Stomach (tissue), 8 donors: ENCODE measurements at regions not wholly inside any gene's neighbourhood (a gene's known extent, or its start where the extent isn't known, plus 50 kb on each side); places are given as distances from the start of the nearest gene placed in this dataset.

Experiments
- DNase-seq, 2 donors: peaks; one replicate each; pipeline versions ENCODE4 v3.0.0 to v3.0.0-alpha.2; 2013 to 2019
- H3K27ac ChIP-seq, 5 donors: fragments of 200-600 bp in 4 of 5; sonication (generic) in 4 of 5; one replicate each; pipeline ENCODE4 v1.5.1; 2013 to 2019; ENCODE audit warnings: mild to moderate bottlenecking in 1 of 5, moderate library complexity in 1 of 5
- H3K27me3 ChIP-seq, 3 donors: fragments of 200-600 bp; sonication (generic); one replicate each; pipeline ENCODE4 v1.5.1; 2017 to 2019; ENCODE audit warnings: mixed run types in 1 of 3
- H3K36me3 ChIP-seq, 4 donors: fragments of 200-600 bp; sonication (generic); 1 replicate in 3 of 4; 2 replicates in 1 of 4; pipeline ENCODE4 v1.5.1; 2016 to 2019
- H3K4me1 ChIP-seq, 4 donors: fragments of 200-600 bp; sonication (generic); one replicate each; pipeline ENCODE4 v1.5.1; 2016 to 2019
- H3K4me3 ChIP-seq, 4 donors: fragments of 200-600 bp; sonication (generic) in 3 of 4; one replicate each; pipeline ENCODE4 v1.5.1; 2016 to 2019; ENCODE audit warnings: mild to moderate bottlenecking in 1 of 4
- H3K9me3 ChIP-seq, 4 donors: fragments of 200-600 bp; sonication (generic); one replicate each; pipeline ENCODE4 v1.5.1; 2016 to 2019
- EP300 ChIP-seq: sonication (generic); formaldehyde crosslinking; IDR thresholded peaks from one replicate; pipeline ENCODE4 v1.6.1; 2017; ENCODE audit warnings: antibody characterized with exemption
- POLR2A ChIP-seq, 4 donors: fragments of 450-650 bp; IDR thresholded peaks; one replicate each; pipeline ENCODE4 v1.6.1; 2016; ENCODE audit warnings: antibody characterized with exemption in 4 of 4, control low read depth in 2 of 4, mild to moderate bottlenecking in 1 of 4, moderate library complexity in 1 of 4
- POLR2AphosphoS5 ChIP-seq, 3 donors: sonication (generic); formaldehyde crosslinking; IDR thresholded peaks; one replicate each; pipeline ENCODE4 v1.6.1; 2016; ENCODE audit warnings: antibody characterized with exemption in 3 of 3
- WGBS, 5 donors: extraction: QIAGEN DNeasy Blood & Tissue Kit in 3 of 5; methylation state at CpG; one replicate each; pipeline versions ENCODE4 v1.1.5 to v1.1.7; 2013 to 2018; 5-methylcytosine and 5-hydroxymethylcytosine counted together
- intact Hi-C: fragments of 100-400 bp; cut with DNase I; formaldehyde crosslinking; loops from one replicate; pipeline ENCODE4 v1.15.1; 2023; ENCODE audit warnings: low total_unique reads
- TF ChIP-seq, protein P1 (sequence below), 7 experiments: fragments of 450-650 bp in 4 of 7; fragments of 200-600 bp in 3 of 7; sonication (generic) in 3 of 7; IDR thresholded peaks; one replicate each; pipeline ENCODE4 v1.5.1; 2016 to 2019; ENCODE audit warnings: antibody characterized with exemption in 7 of 7, control low read depth in 2 of 7, mild to moderate bottlenecking in 1 of 7
- donor health status: healthy with polysubstance abuse.
- donor health status: Bipolar disorder and iron deficiency.
- donor health status: healthy.

DNA sequence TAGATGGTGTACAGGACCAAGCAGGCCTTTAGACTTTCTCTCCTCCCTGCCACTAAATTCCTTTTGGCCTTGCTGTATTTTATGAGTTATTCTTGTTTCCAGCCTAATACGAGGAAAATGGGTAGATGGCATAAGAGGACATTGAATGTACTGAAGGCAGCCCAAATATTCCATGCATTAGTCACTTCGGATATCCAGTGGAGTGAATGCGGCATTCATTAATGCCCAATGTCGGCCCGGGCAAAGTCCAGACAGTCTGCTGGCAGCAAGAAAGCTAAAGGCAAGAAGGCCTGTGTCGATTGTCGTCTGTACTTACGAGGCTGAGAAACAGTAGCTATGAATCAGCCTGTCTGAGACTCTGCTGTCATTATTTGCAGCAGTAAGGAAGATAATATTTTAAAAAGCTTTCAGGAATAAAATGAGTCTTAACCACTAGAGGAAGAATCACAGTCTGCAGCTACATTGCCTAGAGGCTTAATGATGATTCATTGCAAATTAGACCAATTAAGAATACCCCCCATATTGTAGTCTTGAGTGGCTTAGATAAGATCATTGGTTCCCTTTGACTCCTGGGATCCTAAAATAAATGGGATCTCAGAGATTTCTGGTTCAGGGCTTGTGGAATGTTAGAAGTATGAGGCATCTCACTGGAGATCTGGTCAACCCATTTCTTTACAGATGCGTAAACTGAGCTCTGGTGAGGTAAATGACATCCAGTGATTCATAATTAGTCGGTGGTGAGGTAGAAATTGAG lies 534.1 kb upstream of the JAG1 start:
- H3K36me3 ChIP-seq = no peaks in the 10 kb centered on the region
- H3K27me3 ChIP-seq = no peaks in the 10 kb centered on the region
- TF ChIP-seq, protein P1, sequence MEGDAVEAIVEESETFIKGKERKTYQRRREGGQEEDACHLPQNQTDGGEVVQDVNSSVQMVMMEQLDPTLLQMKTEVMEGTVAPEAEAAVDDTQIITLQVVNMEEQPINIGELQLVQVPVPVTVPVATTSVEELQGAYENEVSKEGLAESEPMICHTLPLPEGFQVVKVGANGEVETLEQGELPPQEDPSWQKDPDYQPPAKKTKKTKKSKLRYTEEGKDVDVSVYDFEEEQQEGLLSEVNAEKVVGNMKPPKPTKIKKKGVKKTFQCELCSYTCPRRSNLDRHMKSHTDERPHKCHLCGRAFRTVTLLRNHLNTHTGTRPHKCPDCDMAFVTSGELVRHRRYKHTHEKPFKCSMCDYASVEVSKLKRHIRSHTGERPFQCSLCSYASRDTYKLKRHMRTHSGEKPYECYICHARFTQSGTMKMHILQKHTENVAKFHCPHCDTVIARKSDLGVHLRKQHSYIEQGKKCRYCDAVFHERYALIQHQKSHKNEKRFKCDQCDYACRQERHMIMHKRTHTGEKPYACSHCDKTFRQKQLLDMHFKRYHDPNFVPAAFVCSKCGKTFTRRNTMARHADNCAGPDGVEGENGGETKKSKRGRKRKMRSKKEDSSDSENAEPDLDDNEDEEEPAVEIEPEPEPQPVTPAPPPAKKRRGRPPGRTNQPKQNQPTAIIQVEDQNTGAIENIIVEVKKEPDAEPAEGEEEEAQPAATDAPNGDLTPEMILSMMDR (IDR thresholded peaks at IDR 0.05) = no peak
- TF ChIP-seq POLR2AphosphoS5 (IDR thresholded peaks at IDR 0.05) = peak in 2 of 3 donors; percentile 25 to 50
- TF ChIP-seq POLR2A (IDR thresholded peaks at IDR 0.05) = no peak
- no peak for TF ChIP-seq EP300
- peak; percentile 66 to 67 for DNase-seq
- intact Hi-C loops = no loop called here
- H3K4me3 ChIP-seq = no peak overlapping the region
- peaks cover 0 to 12% (median 3%) of the 10 kb centered on the region in 4 donors for H3K4me1 ChIP-seq
- no peaks in the 10 kb centered on the region for H3K9me3 ChIP-seq
- H3K27ac ChIP-seq = peak overlapping the region in 1 of 5 donors; percentile 30
- WGBS, 5 donors = 40 to 61% (median 49%) methylated on average over 10 of the region's 10 CpGs

DNA sequence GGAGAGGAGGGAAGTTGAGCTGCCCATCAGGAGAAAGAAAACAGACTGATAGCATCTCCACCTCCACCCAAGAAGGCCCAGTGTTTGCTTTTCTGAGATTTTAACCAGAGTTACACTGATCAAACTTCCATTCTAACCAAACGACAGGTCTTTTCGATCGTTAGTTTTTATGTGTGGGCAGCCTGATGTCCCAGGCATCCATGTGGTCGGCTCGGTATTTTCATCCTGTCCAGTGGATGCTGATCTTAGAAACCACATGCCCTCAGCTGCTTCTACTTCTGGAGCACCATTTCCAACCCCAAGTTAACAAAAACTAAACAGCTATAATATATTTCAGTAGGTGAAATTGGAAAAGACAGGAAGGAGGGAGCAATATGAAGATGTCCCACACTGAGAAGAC lies 536.8 kb upstream of the JAG1 start:
- DNase-seq = no peak
- WGBS, 5 donors = 81 to 92% (median 88%) methylated on average over 5 of the region's 5 CpGs
- no peaks in the 10 kb centered on the region for H3K9me3 ChIP-seq
- peaks cover 0 to 6% (median 2%) of the 10 kb centered on the region in 4 donors for H3K4me1 ChIP-seq
- H3K27me3 ChIP-seq = no peaks in the 10 kb centered on the region
- intact Hi-C loops = no loop called here
- no peak overlapping the region for H3K4me3 ChIP-seq
- no peak for TF ChIP-seq POLR2AphosphoS5 (IDR thresholded peaks at IDR 0.05)
- TF ChIP-seq EP300 = no peak
- no peak for TF ChIP-seq POLR2A (IDR thresholded peaks at IDR 0.05)
- TF ChIP-seq, protein P1 (IDR thresholded peaks at IDR 0.05) = no peak
- H3K27ac ChIP-seq = no peak overlapping the region
- H3K36me3 ChIP-seq = no peaks in the 10 kb centered on the region

DNA sequence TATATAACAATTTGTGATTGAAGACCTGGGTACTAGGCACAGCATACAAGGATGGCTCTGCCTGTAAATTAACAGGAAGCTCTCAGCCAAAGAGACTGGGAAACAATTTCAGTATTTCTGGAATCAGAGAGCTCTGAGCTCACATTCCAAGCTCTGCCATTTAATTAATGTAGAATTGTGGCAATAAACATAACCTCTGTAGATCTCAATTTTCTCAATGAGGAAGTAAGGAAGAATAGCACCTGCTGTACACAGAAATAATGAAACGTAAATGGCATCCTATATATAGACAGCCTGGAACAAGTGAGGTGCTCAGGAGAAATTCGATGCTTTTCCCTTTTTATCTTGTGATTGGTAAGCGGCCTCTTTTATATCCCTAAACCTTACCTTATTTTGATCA lies 538.5 kb upstream of the JAG1 start:
- Histone ChIP-seq H3K27me3 (no peaks in the 10 kb centered on the region), H3K36me3 (no peaks in the 10 kb centered on the region), H3K4me1 (peaks cover 7 to 19% (median 11%) of the 10 kb centered on the region in 4 donors), H3K9me3 (no peaks in the 10 kb centered on the region), H3K27ac (no peak overlapping the region), H3K4me3 (no peak overlapping the region)
- intact Hi-C loops = no loop called here
- WGBS, 5 donors = 85 to 92% (median 90%) methylated on average over 3 of the region's 3 CpGs
- TF ChIP-seq POLR2A (IDR thresholded peaks at IDR 0.05) (no peak), POLR2AphosphoS5 (IDR thresholded peaks at IDR 0.05) (no peak), EP300 (no peak)
- TF ChIP-seq, protein P1 (IDR thresholded peaks at IDR 0.05) = no peak
- DNase-seq = no peak

DNA sequence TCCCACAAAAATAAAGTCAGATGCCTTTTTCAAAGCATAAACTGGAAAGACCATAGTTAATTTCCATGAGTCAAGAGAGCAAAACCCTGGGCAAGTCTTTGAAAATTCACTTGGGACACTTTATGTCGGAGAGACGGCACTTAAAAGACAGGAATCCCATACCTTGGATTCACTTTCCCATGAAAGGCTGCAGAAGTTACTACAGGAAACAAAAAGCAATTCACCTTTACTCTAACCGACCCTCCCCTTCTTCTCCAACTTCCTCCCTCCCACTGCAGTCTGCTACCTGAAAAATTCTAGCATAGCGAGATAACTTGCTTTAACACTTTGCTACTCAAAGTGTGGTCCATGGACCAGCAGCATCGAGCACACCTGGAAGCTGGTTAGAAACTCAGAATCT lies 539.1 kb upstream of the JAG1 start:
- Histone ChIP-seq H3K27me3 (no peaks in the 10 kb centered on the region), H3K4me1 (peaks cover 11 to 21% (median 18%) of the 10 kb centered on the region in 4 donors), H3K9me3 (no peaks in the 10 kb centered on the region), H3K4me3 (no peak overlapping the region), H3K27ac (no peak overlapping the region), H3K36me3 (no peaks in the 10 kb centered on the region)
- TF ChIP-seq EP300 (no peak), POLR2AphosphoS5 (IDR thresholded peaks at IDR 0.05) (no peak), POLR2A (IDR thresholded peaks at IDR 0.05) (no peak)
- TF ChIP-seq, protein P1 (IDR thresholded peaks at IDR 0.05) = no peak
- no peak for DNase-seq
- intact Hi-C loops = no loop called here
- WGBS, 5 donors = 80 to 87% (median 86%) methylated on average over 5 of the region's 5 CpGs
